GM03348 (cell line): ENCODE measurements at regions not wholly inside any gene's neighbourhood (a gene's known extent, or its start where the extent isn't known, plus 50 kb on each side); places are given as distances from the start of the nearest gene placed in this dataset.

Experiments used
- DNase-seq: peaks from one replicate; pipeline ENCODE4 v3.0.0; 2012; ENCODE audit warnings: low spot score

- DNase-seq, result no peak
Observed at GRCh38 chr1:109826930-109827349, 63.2 kb upstream of the EPS8L3 start.

GRCh38 chr1:109826446-109826845 is 62.7 kb upstream of the EPS8L3 start:
- DNase-seq, result no peak

- no peak for DNase-seq
Observed at GRCh38 chr1:109824349-109825115, 60.8 kb upstream of the EPS8L3 start.

GRCh38 chr1:109823543-109824348 is 60.0 kb upstream of the EPS8L3 start:
- peak; percentile 65 for DNase-seq

GRCh38 chr1:109822749-109823542 is 59.2 kb upstream of the EPS8L3 start:
- no peak for DNase-seq

GRCh38 chr1:109821831-109822745 is 58.4 kb upstream of the EPS8L3 start:
- peak; percentile 71 for DNase-seq

GRCh38 chr1:109821221-109821669 is 57.5 kb upstream of the EPS8L3 start:
- DNase-seq, result peak; percentile 96

GRCh38 chr1:109819906-109820305 is 56.2 kb upstream of the EPS8L3 start:
- DNase-seq, result no peak

GRCh38 chr1:109818988-109819764 is 55.5 kb upstream of the EPS8L3 start:
- DNase-seq, result no peak

GRCh38 chr1:109818271-109818987 is 54.7 kb upstream of the EPS8L3 start:
- DNase-seq, result no peak

GRCh38 chr1:109817881-109818270 is 54.2 kb upstream of the EPS8L3 start:
- DNase-seq, result no peak

GRCh38 chr1:109816975-109817535 is 53.3 kb upstream of the EPS8L3 start:
- DNase-seq, result no peak

GRCh38 chr1:109816175-109816811 is 52.6 kb upstream of the EPS8L3 start:
- DNase-seq, result peak; percentile 61

- no peak for DNase-seq
Observed at GRCh38 chr1:109815809-109816174, 52.1 kb upstream of the EPS8L3 start.

- no peak for DNase-seq
Observed at GRCh38 chr1:109814993-109815786, 51.5 kb upstream of the EPS8L3 start.

- DNase-seq, result no peak
Observed at GRCh38 chr1:109814223-109814622, 50.5 kb upstream of the EPS8L3 start.
